Thyroid gland (tissue), 4 donors: ENCODE measurements at regions not wholly inside any gene's neighbourhood (a gene's known extent, or its start where the extent isn't known, plus 50 kb on each side); places are given as distances from the start of the nearest gene placed in this dataset.

Source experiments
- DNase-seq, 2 donors: peaks; one replicate each; pipeline ENCODE4 v3.0.0-alpha.2; 2019
- H3K27ac ChIP-seq, 3 donors: fragments of 200-600 bp; sonication (generic); 1 replicate in 2 of 3; 2 replicates in 1 of 3; pipeline ENCODE4 v1.5.1; 2016 to 2019; ENCODE audit warnings: mild to moderate bottlenecking in 1 of 3, moderate library complexity in 1 of 3
- H3K27me3 ChIP-seq: fragments of 200-600 bp; sonication (generic); one replicate; pipeline ENCODE4 v1.5.1; 2019
- H3K36me3 ChIP-seq, 2 donors: fragments of 200-600 bp; sonication (generic); one replicate each; pipeline ENCODE4 v1.5.1; 2016 to 2019
- H3K4me1 ChIP-seq, 2 donors: fragments of 200-600 bp; sonication (generic); one replicate each; pipeline ENCODE4 v1.5.1; 2017 to 2019
- H3K4me3 ChIP-seq, 3 donors: fragments of 200-600 bp; sonication (generic); replicated peaks in 1 of 3; 1 replicate in 2 of 3; 2 replicates in 1 of 3; pipeline ENCODE4 v1.5.1; 2016; ENCODE audit warnings: mild to moderate bottlenecking in 1 of 3
- H3K9me3 ChIP-seq: fragments of 200-600 bp; sonication (generic); one replicate; pipeline ENCODE4 v1.5.1; 2017
- CTCF ChIP-seq, 6 experiments: fragments of 200-600 bp in 3 of 6; fragments of 450-650 bp in 3 of 6; sonication (generic) in 3 of 6; IDR thresholded peaks; one replicate each; pipeline ENCODE4 v1.5.1; 2016 to 2019; ENCODE audit warnings: antibody characterized with exemption in 6 of 6, mild to moderate bottlenecking in 2 of 6, inconsistent platforms in 1 of 6, moderate library complexity in 1 of 6
- POLR2A ChIP-seq, 2 donors: fragments of 450-650 bp; IDR thresholded peaks; one replicate each; pipeline ENCODE4 v1.6.1; 2017; ENCODE audit warnings: antibody characterized with exemption in 2 of 2, mild to moderate bottlenecking in 2 of 2, moderate library complexity in 1 of 2
- WGBS, 2 donors: methylation state at CpG; one replicate each; pipeline ENCODE4 v1.1.5; 2017; 5-methylcytosine and 5-hydroxymethylcytosine counted together
- intact Hi-C: fragments of 100-400 bp; cut with DNase I; formaldehyde crosslinking; loops from one replicate; pipeline ENCODE4 v1.15.1; 2023

- no peaks in the 10 kb centered on the region for H3K36me3 ChIP-seq
- intact Hi-C loops: no loop called here
- no peaks in the 10 kb centered on the region for H3K27me3 ChIP-seq
- no peak overlapping the region for H3K27ac ChIP-seq
- H3K4me3 ChIP-seq: no peak overlapping the region
- TF ChIP-seq POLR2A (IDR thresholded peaks at IDR 0.05): no peak
- TF ChIP-seq CTCF (IDR thresholded peaks at IDR 0.05): no peak
- DNase-seq: no peak
- H3K9me3 ChIP-seq: no peaks in the 10 kb centered on the region
- H3K4me1 ChIP-seq: no peaks in the 10 kb centered on the region
- 83 to 86% methylated on average over 2 of the region's 2 CpGs for WGBS, 2 donors
These were observed 75.5 kb upstream of the PALM2AKAP2 start for GRCh38 chr9:109704546-109704945.

DNA sequence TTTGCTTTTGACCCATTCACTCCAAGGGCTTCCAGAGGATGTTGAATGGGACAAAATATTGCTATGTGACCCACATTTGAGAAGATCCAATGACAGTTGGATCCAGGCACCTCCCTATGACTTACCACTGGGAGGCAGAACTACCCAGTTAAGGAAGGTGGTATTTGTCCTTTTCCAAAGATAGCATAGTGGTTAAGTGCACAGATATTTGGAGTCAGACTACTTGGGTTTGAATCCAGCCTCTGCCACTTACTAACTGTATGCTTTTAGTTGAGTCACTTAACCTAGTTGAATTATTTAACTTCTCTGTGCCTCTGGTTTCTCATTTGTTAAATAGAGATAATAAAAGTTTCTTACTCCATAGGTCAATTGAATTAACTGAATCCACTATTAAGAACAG is 74.5 kb upstream of the PALM2AKAP2 start:
- no peak overlapping the region for H3K4me3 ChIP-seq
- DNase-seq: no peak
- H3K27me3 ChIP-seq: no peaks in the 10 kb centered on the region
- TF ChIP-seq POLR2A (IDR thresholded peaks at IDR 0.05): no peak
- TF ChIP-seq CTCF (IDR thresholded peaks at IDR 0.05): peak in 2 of 6 experiments; percentile 22 to 31
- no peaks in the 10 kb centered on the region for H3K4me1 ChIP-seq
- no peaks in the 10 kb centered on the region for H3K9me3 ChIP-seq
- intact Hi-C loops: no loop called here
- no peaks in the 10 kb centered on the region for H3K36me3 ChIP-seq
- H3K27ac ChIP-seq: no peak overlapping the region

DNA sequence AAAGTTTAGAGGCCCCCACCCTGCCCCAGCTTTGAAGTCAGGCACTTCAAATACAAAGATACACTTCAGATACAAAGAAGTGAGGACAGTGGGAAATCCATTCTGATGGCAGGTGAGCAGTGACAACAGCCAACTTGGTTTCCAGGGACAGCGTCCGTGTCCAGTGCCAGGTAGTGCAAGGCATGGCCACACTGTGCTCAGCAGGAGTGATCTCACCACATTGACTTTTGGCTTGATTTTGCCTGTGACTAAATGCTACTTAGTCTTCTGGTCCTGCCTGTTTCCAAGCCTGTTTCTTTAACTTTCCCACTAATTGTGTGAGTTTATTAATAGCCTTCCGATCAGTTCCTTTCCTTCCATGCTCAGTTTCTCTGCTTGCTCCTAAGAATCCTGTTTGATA is 72.6 kb upstream of the PALM2AKAP2 start:
- Histone ChIP-seq H3K27ac (no peak overlapping the region), H3K4me3 (no peak overlapping the region), H3K4me1 (no peaks in the 10 kb centered on the region), H3K27me3 (no peaks in the 10 kb centered on the region), H3K9me3 (no peaks in the 10 kb centered on the region), H3K36me3 (no peaks in the 10 kb centered on the region)
- WGBS, 2 donors: 74 to 85% methylated on average over 3 of the region's 3 CpGs
- TF ChIP-seq POLR2A (IDR thresholded peaks at IDR 0.05) (no peak), CTCF (IDR thresholded peaks at IDR 0.05) (no peak)
- intact Hi-C loops: no loop called here
- no peak for DNase-seq

DNA sequence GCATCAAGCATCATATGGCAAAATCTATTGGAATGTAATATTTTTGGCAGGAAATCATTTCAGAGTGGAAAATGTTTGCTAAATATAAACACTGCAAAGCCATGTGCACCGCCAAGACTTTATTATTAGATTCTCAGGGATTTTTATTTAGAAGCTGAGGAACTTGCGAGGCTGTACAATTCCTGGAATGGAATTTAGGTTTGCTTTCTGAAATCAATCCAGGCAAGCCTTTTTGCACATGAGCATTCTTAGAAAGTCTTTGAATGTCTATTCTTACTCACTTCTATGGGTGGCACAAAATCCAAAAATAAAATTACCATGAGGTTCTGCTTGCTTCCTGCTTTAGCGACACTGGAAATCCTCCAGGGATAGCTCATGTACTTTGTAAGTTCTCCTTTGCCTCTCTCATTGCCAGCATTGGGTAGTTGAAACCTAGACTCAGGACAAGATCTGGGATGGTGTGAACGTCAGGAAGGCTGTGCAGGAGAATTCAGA is 71.5 kb upstream of the PALM2AKAP2 start:
- WGBS, 2 donors: 74 to 76% methylated on average over 4 of the region's 4 CpGs
- H3K4me1 ChIP-seq: no peaks in the 10 kb centered on the region
- no peak for TF ChIP-seq POLR2A (IDR thresholded peaks at IDR 0.05)
- no peak for TF ChIP-seq CTCF (IDR thresholded peaks at IDR 0.05)
- H3K27me3 ChIP-seq: no peaks in the 10 kb centered on the region
- H3K4me3 ChIP-seq: no peak overlapping the region
- DNase-seq: no peak
- no peaks in the 10 kb centered on the region for H3K36me3 ChIP-seq
- intact Hi-C loops: no loop called here
- H3K9me3 ChIP-seq: no peaks in the 10 kb centered on the region
- H3K27ac ChIP-seq: no peak overlapping the region

DNA sequence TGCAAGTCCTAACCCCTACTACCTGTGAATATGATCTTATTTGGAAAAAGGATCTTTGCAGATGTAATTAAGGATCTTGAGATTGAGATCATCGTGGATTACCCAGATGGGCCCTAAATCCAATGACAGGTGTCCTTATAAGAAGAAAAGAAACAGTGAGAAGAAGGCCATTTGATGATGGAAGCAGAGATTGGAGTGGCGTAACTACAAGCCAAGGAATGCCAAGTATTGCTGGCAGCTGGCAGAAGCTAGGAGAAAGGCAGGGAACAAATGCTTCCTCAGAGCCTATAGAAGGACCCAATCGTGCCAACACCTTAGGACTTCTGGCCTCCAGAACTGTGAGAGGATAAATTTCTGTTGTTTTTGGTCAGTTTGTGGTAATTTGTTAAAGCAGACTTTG is 70.1 kb upstream of the PALM2AKAP2 start:
- no peaks in the 10 kb centered on the region for H3K27me3 ChIP-seq
- DNase-seq: no peak
- no peaks in the 10 kb centered on the region for H3K9me3 ChIP-seq
- TF ChIP-seq POLR2A (IDR thresholded peaks at IDR 0.05): no peak
- TF ChIP-seq CTCF (IDR thresholded peaks at IDR 0.05): no peak
- H3K36me3 ChIP-seq: no peaks in the 10 kb centered on the region
- no peaks in the 10 kb centered on the region for H3K4me1 ChIP-seq
- no peak overlapping the region for H3K27ac ChIP-seq
- intact Hi-C loops: no loop called here
- 82 to 83% methylated on average over 3 of the region's 3 CpGs for WGBS, 2 donors
- H3K4me3 ChIP-seq: no peak overlapping the region
